ENCODE measurements at regions not wholly inside any gene's neighbourhood (a gene's known extent, or its start where the extent isn't known, plus 50 kb on each side); places are given as distances from the start of the nearest gene placed in this dataset.

- Histone ChIP-seq H3K14ac (ENCODE audit: low read length) (no peak overlapping the region), H3K9ac (ENCODE audit: low read length) (no peak overlapping the region), H3K4me2 (ENCODE audit: low read length) (no peak overlapping the region), H3K36me3 (ENCODE audit: control insufficient read depth in 1 of 2, insufficient read depth in 2 of 2, low read length in 2 of 2) (no peaks in the 10 kb centered on the region), H3K18ac (ENCODE audit: low read length) (no peak overlapping the region), H3K27me3 (ENCODE audit: insufficient read depth, low read length) (no peaks in the 10 kb centered on the region), H2BK12ac (ENCODE audit: low read length) (no peak overlapping the region), H4K91ac (ENCODE audit: low read depth, low read length) (no peak overlapping the region), H3K79me2 (ENCODE audit: control insufficient read depth, insufficient read depth, low read length, poor library complexity) (no peaks in the 10 kb centered on the region), H3K79me1 (ENCODE audit: low read length) (peaks cover 8% of the 10 kb centered on the region), H2AK5ac (ENCODE audit: low read length) (no peak overlapping the region), H2BK120ac (ENCODE audit: insufficient read depth, low read length, poor library complexity) (no peak overlapping the region), H4K8ac (ENCODE audit: low read depth, low read length) (no peak overlapping the region), H3K4me3 (ENCODE audit: low read depth, low read length) (no peak overlapping the region), H3K27ac (ENCODE audit: low read depth, low read length) (no peak overlapping the region), H2BK5ac (ENCODE audit: low read depth, low read length, poor library complexity) (no peak overlapping the region), H3K4ac (ENCODE audit: low read depth, low read length) (no peak overlapping the region), H2AFZ (ENCODE audit: insufficient read depth, low read length, poor library complexity) (no peak overlapping the region), H3K4me1 (ENCODE audit: control insufficient read depth in 1 of 2, insufficient read depth in 2 of 2, low read length in 2 of 2) (peaks cover 10 to 12% of the 10 kb centered on the region in 2 experiments), H3K9me3 (ENCODE audit: insufficient read depth, low read depth, low read length) (no peaks in the 10 kb centered on the region), H3K23ac (ENCODE audit: low read length) (no peak overlapping the region), H4K12ac (ENCODE audit: low read depth, low read length) (no peak overlapping the region)
- WGBS (ENCODE audit: extremely low coverage, insufficient coverage, insufficient read length) = no CpG with 5 or more reads among the region's 3 CpGs
- DNase-seq = no peak
These were observed 257.5 kb downstream of the ZNF621 start for GRCh38 chr3:40782111-40782721.

GRCh38 chr3:40790746-40791145 is 266.0 kb downstream of the ZNF621 start:
- H3K9ac ChIP-seq (ENCODE audit: low read length) = no peak overlapping the region
- H3K27me3 ChIP-seq (ENCODE audit: insufficient read depth, low read length) = no peaks in the 10 kb centered on the region
- no peak overlapping the region for H3K18ac ChIP-seq (ENCODE audit: low read length)
- H2BK5ac ChIP-seq (ENCODE audit: low read depth, low read length, poor library complexity) = no peak overlapping the region
- H3K79me2 ChIP-seq (ENCODE audit: control insufficient read depth, insufficient read depth, low read length, poor library complexity) = no peaks in the 10 kb centered on the region
- no peak overlapping the region for H2AK5ac ChIP-seq (ENCODE audit: low read length)
- H3K9me3 ChIP-seq (ENCODE audit: insufficient read depth, low read depth, low read length) = no peaks in the 10 kb centered on the region
- H3K27ac ChIP-seq (ENCODE audit: low read depth, low read length) = no peak overlapping the region
- no peak overlapping the region for H3K14ac ChIP-seq (ENCODE audit: low read length)
- no peak overlapping the region for H2BK120ac ChIP-seq (ENCODE audit: insufficient read depth, low read length, poor library complexity)
- H4K12ac ChIP-seq (ENCODE audit: low read depth, low read length) = no peak overlapping the region
- no peak overlapping the region for H3K4me3 ChIP-seq (ENCODE audit: low read depth, low read length)
- H3K79me1 ChIP-seq (ENCODE audit: low read length) = no peaks in the 10 kb centered on the region
- H3K4me1 ChIP-seq (ENCODE audit: control insufficient read depth in 1 of 2, insufficient read depth in 2 of 2, low read length in 2 of 2) = no peaks in the 10 kb centered on the region
- H3K4me2 ChIP-seq (ENCODE audit: low read length) = no peak overlapping the region
- DNase-seq = peak; percentile 57 to 80
- no peaks in the 10 kb centered on the region for H3K36me3 ChIP-seq (ENCODE audit: control insufficient read depth in 1 of 2, insufficient read depth in 2 of 2, low read length in 2 of 2)
- H4K8ac ChIP-seq (ENCODE audit: low read depth, low read length) = no peak overlapping the region
- H2AFZ ChIP-seq (ENCODE audit: insufficient read depth, low read length, poor library complexity) = no peak overlapping the region
- H3K4ac ChIP-seq (ENCODE audit: low read depth, low read length) = no peak overlapping the region
- H2BK12ac ChIP-seq (ENCODE audit: low read length) = no peak overlapping the region
- H4K91ac ChIP-seq (ENCODE audit: low read depth, low read length) = no peak overlapping the region
- no CpG with 5 or more reads among the region's 2 CpGs for WGBS (ENCODE audit: extremely low coverage, insufficient coverage, insufficient read length)
- H3K23ac ChIP-seq (ENCODE audit: low read length) = no peak overlapping the region

- Histone ChIP-seq H4K12ac (ENCODE audit: low read depth, low read length) (no peak overlapping the region), H3K9me3 (ENCODE audit: insufficient read depth, low read depth, low read length) (no peaks in the 10 kb centered on the region), H3K36me3 (ENCODE audit: control insufficient read depth in 1 of 2, insufficient read depth in 2 of 2, low read length in 2 of 2) (no peaks in the 10 kb centered on the region), H2AK5ac (ENCODE audit: low read length) (no peak overlapping the region), H4K8ac (ENCODE audit: low read depth, low read length) (no peak overlapping the region), H3K18ac (ENCODE audit: low read length) (no peak overlapping the region), H3K79me2 (ENCODE audit: control insufficient read depth, insufficient read depth, low read length, poor library complexity) (no peaks in the 10 kb centered on the region), H3K4me2 (ENCODE audit: low read length) (no peak overlapping the region), H3K27ac (ENCODE audit: low read depth, low read length) (no peak overlapping the region), H3K9ac (ENCODE audit: low read length) (no peak overlapping the region), H3K23ac (ENCODE audit: low read length) (no peak overlapping the region), H3K4ac (ENCODE audit: low read depth, low read length) (no peak overlapping the region), H3K14ac (ENCODE audit: low read length) (no peak overlapping the region), H2BK12ac (ENCODE audit: low read length) (no peak overlapping the region), H2BK5ac (ENCODE audit: low read depth, low read length, poor library complexity) (no peak overlapping the region), H2BK120ac (ENCODE audit: insufficient read depth, low read length, poor library complexity) (no peak overlapping the region), H3K4me3 (ENCODE audit: low read depth, low read length) (no peak overlapping the region), H3K79me1 (ENCODE audit: low read length) (no peaks in the 10 kb centered on the region), H2AFZ (ENCODE audit: insufficient read depth, low read length, poor library complexity) (no peak overlapping the region), H3K4me1 (ENCODE audit: control insufficient read depth in 1 of 2, insufficient read depth in 2 of 2, low read length in 2 of 2) (no peaks in the 10 kb centered on the region), H4K91ac (ENCODE audit: low read depth, low read length) (no peak overlapping the region), H3K27me3 (ENCODE audit: insufficient read depth, low read length) (no peaks in the 10 kb centered on the region)
- no peak for DNase-seq
- WGBS (ENCODE audit: extremely low coverage, insufficient coverage, insufficient read length) = no CpG with 5 or more reads among the region's 4 CpGs
These were observed 269.0 kb downstream of the ZNF621 start for GRCh38 chr3:40793730-40794129.

- Histone ChIP-seq H3K4ac (ENCODE audit: low read depth, low read length) (no peak overlapping the region), H2BK5ac (ENCODE audit: low read depth, low read length, poor library complexity) (no peak overlapping the region), H3K14ac (ENCODE audit: low read length) (no peak overlapping the region), H3K27ac (ENCODE audit: low read depth, low read length) (no peak overlapping the region), H3K18ac (ENCODE audit: low read length) (no peak overlapping the region), H3K4me3 (ENCODE audit: low read depth, low read length) (no peak overlapping the region), H3K23ac (ENCODE audit: low read length) (no peak overlapping the region), H4K8ac (ENCODE audit: low read depth, low read length) (no peak overlapping the region), H3K9ac (ENCODE audit: low read length) (no peak overlapping the region), H2AK5ac (ENCODE audit: low read length) (no peak overlapping the region), H3K4me2 (ENCODE audit: low read length) (no peak overlapping the region), H3K79me1 (ENCODE audit: low read length) (no peaks in the 10 kb centered on the region), H4K91ac (ENCODE audit: low read depth, low read length) (no peak overlapping the region), H3K9me3 (ENCODE audit: insufficient read depth, low read depth, low read length) (no peaks in the 10 kb centered on the region), H3K4me1 (ENCODE audit: control insufficient read depth in 1 of 2, insufficient read depth in 2 of 2, low read length in 2 of 2) (peaks cover 2% of the 10 kb centered on the region in 2 experiments), H2AFZ (ENCODE audit: insufficient read depth, low read length, poor library complexity) (no peak overlapping the region), H2BK120ac (ENCODE audit: insufficient read depth, low read length, poor library complexity) (no peak overlapping the region), H4K12ac (ENCODE audit: low read depth, low read length) (no peak overlapping the region), H3K27me3 (ENCODE audit: insufficient read depth, low read length) (no peaks in the 10 kb centered on the region), H3K79me2 (ENCODE audit: control insufficient read depth, insufficient read depth, low read length, poor library complexity) (no peaks in the 10 kb centered on the region), H3K36me3 (ENCODE audit: control insufficient read depth in 1 of 2, insufficient read depth in 2 of 2, low read length in 2 of 2) (no peaks in the 10 kb centered on the region), H2BK12ac (ENCODE audit: low read length) (no peak overlapping the region)
- peak; percentile 78 to 82 for DNase-seq
These were observed 275.6 kb downstream of the ZNF621 start for GRCh38 chr3:40800343-40800742.

Data from trophoblast cell (in vitro differentiated cells and primary cell).